CD4-positive, alpha-beta T cell treated with Interleukin-6 for 4 hours (primary cell): ENCODE measurements at regions not wholly inside any gene's neighbourhood (a gene's known extent, or its start where the extent isn't known, plus 50 kb on each side); places are given as distances from the start of the nearest gene placed in this dataset.

Source experiments
- DNase-seq: peaks from one replicate; pipeline ENCODE4 v3.0.0-alpha.2; 2020; ENCODE audit warnings: mixed read lengths

- no peak for DNase-seq
Measured at GRCh38 chr7:25940086-25940906, 211.7 kb upstream of the NFE2L3 start.

- no peak for DNase-seq
Measured at GRCh38 chr7:25944777-25945515, 207.1 kb upstream of the NFE2L3 start.

- DNase-seq, result no peak
Measured at GRCh38 chr7:25945608-25946007, 206.4 kb upstream of the NFE2L3 start.

- DNase-seq, result no peak
Measured at GRCh38 chr7:25946181-25946580, 205.8 kb upstream of the NFE2L3 start.

GRCh38 chr7:25947669-25948516, 204.1 kb upstream of the NFE2L3 start:
- no peak for DNase-seq

GRCh38 chr7:25949736-25950487, 202.1 kb upstream of the NFE2L3 start:
- peak; percentile 3 for DNase-seq

- DNase-seq, result peak; percentile 94
Measured at GRCh38 chr7:25950488-25951413, 201.2 kb upstream of the NFE2L3 start.

GRCh38 chr7:25951414-25952260, 200.4 kb upstream of the NFE2L3 start:
- DNase-seq, result no peak

GRCh38 chr7:25952261-25953057, 199.5 kb upstream of the NFE2L3 start:
- no peak for DNase-seq

GRCh38 chr7:25953859-25954258, 198.1 kb upstream of the NFE2L3 start:
- no peak for DNase-seq

- no peak for DNase-seq
Measured at GRCh38 chr7:25954395-25954794, 197.6 kb upstream of the NFE2L3 start.

GRCh38 chr7:25959168-25959734, 192.7 kb upstream of the NFE2L3 start:
- DNase-seq, result no peak

GRCh38 chr7:25963733-25964132, 188.3 kb upstream of the NFE2L3 start:
- DNase-seq, result no peak

GRCh38 chr7:25964483-25964991, 187.5 kb upstream of the NFE2L3 start:
- DNase-seq, result no peak

GRCh38 chr7:25965405-25966123, 186.4 kb upstream of the NFE2L3 start:
- DNase-seq, result no peak

- DNase-seq, result no peak
Measured at GRCh38 chr7:25966469-25966868, 185.5 kb upstream of the NFE2L3 start.

GRCh38 chr7:25967278-25968204, 184.5 kb upstream of the NFE2L3 start:
- no peak for DNase-seq
